Stimulated activated naive CD8-positive, alpha-beta T cell treated with anti-CD3 and anti-CD28 coated beads, Interleukin-15, Interleukin-2, amounts not matched to agents 100 ng/mL and 50 ng/mL, for 24 hours (primary cell): ENCODE measurements at regions not wholly inside any gene's neighbourhood (a gene's known extent, or its start where the extent isn't known, plus 50 kb on each side); places are given as distances from the start of the nearest gene placed in this dataset.
"Not testable (repeated sequence)": the region's sequence is repeated elsewhere in the genome, so short reads cannot be mapped to it uniquely, and the experiment has no call there.

Experiments used
- H3K27ac Mint-ChIP-seq: one replicate; pipeline ENCODE4 v1.8.0; 2021; ENCODE audit warnings: mild to moderate bottlenecking, mixed read lengths
- H3K27me3 Mint-ChIP-seq: one replicate; pipeline ENCODE4 v1.8.0; 2021; ENCODE audit warnings: mixed read lengths
- H3K36me3 Mint-ChIP-seq: one replicate; pipeline ENCODE4 v1.8.0; 2021; ENCODE audit warnings: low read depth, mixed read lengths
- H3K4me1 Mint-ChIP-seq: one replicate; pipeline ENCODE4 v1.8.0; 2021; ENCODE audit warnings: low read depth, mixed read lengths
- H3K4me3 Mint-ChIP-seq: one replicate; pipeline ENCODE4 v1.8.0; 2021; ENCODE audit warnings: mild to moderate bottlenecking, mixed read lengths
- H3K9me3 Mint-ChIP-seq: one replicate; pipeline ENCODE4 v1.8.0; 2021; ENCODE audit warnings: mixed read lengths

DNA sequence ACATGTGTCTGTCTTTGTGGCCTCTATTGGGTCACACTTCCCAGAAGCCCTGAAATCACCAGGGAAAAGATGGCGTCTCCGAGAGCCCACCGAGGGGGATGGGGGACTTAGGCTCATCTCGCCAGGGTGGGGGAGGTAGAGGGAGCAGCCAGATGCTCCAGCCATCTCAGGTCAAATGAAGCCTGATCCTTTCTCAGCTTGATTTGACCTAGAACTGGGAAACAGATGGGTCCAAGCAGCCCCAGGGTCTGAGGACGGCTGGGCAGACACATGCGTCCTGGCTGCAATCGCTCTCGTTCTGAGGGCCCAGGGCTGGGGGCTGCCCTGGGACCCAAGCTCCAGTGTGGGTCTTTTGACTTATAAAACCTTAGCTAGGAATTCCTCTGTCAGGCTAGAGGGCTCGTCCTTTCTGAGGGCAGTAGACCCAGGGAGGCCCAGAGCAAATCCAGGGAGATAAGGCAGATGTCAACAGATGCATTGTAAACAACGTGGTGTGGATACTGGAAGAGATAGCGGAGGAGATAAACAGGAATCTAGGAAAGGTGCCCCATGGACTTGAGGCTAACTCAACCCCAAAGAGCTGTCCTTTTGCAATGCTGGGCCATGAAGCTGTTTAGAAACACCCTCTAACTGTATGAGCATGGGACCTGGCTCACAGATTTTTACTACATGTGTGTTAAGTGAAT, 127.7 kb downstream of the MYCN start:
- H3K9me3 Mint-ChIP-seq, result peaks cover 11% of the 10 kb centered on the region
- H3K4me3 Mint-ChIP-seq, result no peak overlapping the region
- H3K36me3 Mint-ChIP-seq, result no peaks in the 10 kb centered on the region
- H3K27ac Mint-ChIP-seq, result no peak overlapping the region
- no peaks in the 10 kb centered on the region for H3K4me1 Mint-ChIP-seq
- H3K27me3 Mint-ChIP-seq, result no peaks in the 10 kb centered on the region

DNA sequence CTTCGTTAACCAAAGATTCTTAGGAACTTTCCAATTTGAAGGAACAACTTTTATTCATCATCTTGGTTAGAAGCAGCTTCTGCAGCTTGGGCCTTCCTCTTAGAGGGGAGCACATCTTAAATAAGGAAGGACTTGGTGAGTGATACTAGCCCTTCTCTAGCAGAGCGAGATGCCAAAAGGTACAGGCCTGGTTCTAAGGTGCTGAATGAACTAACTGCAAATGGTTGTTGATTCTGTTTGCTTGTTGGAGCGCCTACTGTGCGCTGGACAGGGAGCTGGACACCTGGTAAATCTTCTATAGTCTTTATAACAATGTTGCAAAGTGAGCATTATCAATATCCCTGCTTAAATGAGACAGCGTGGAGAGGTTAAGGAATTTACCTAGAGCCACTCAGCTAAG, 127.1 kb downstream of the MYCN start:
- H3K4me1 Mint-ChIP-seq, result no peaks in the 10 kb centered on the region

DNA sequence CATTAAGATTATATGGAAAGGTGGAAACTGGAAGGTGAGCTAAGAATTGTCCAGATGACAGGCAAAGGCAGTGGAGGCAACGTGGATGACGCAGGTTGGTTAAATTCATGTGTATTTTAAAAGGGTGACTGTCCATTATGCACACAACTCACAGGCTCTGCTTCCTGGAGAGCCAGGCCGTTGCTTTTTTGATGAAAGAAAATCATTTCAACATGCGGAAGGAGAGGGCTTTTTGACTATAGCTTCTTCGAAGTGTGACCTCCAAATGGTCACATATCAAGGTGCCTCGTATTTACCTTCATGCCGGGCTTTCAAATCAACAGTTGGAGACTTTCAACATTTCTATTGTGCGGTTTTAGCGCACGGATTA, 126.7 kb downstream of the MYCN start:
- H3K27ac Mint-ChIP-seq, result no peak overlapping the region
- H3K27me3 Mint-ChIP-seq, result no peaks in the 10 kb centered on the region
- H3K9me3 Mint-ChIP-seq, result peaks cover 20% of the 10 kb centered on the region

More for the DNA sequence above, 127.1 kb downstream of the MYCN start:
- peaks cover 15% of the 10 kb centered on the region for H3K9me3 Mint-ChIP-seq
- no peak overlapping the region for H3K4me3 Mint-ChIP-seq
- H3K36me3 Mint-ChIP-seq, result no peaks in the 10 kb centered on the region
- H3K27me3 Mint-ChIP-seq, result no peaks in the 10 kb centered on the region
- no peak overlapping the region for H3K27ac Mint-ChIP-seq

DNA sequence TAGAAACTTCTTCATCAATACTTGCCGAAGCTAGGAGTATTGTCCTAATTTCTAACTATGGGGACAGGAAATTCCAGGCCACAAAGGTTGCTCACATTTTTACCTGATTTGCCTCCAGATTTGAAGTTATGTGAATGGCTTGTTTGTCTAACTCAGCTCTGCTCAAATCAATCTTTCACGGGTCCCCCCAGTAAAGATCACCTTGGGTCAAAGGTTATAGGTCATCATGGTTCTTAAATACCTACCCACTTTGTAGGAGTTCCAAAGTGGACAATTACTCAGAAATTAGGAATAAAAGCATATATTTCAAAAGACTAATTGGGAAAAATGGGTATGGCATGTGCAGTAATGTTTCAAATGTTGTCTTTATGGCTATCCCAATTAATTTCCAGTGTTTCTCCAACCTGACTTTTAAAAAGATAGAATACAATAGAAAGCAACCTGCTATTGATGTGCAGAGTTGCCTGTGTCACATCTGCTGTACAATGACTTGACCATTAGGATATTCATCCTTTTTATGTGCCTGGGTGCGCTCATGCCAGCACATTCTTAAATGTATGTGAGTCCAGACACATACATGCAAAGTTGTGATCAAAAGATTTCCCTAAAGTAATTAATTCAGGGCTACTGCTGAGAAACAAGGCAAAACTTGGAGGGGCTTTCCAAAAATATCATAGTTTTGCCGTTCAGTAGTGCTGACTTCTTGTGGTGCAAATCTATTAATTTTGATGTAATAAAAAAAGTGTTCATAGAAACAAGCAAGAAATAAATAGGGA, 126.1 kb downstream of the MYCN start:
- Mint-ChIP-seq H3K27me3 (no peaks in the 10 kb centered on the region), H3K4me3 (no peak overlapping the region), H3K36me3 (no peaks in the 10 kb centered on the region), H3K4me1 (no peaks in the 10 kb centered on the region), H3K9me3 (peaks cover 22% of the 10 kb centered on the region), H3K27ac (no peak overlapping the region)

More for the DNA sequence above, 126.7 kb downstream of the MYCN start:
- Mint-ChIP-seq H3K36me3 (no peaks in the 10 kb centered on the region), H3K4me1 (no peaks in the 10 kb centered on the region), H3K4me3 (no peak overlapping the region)

DNA sequence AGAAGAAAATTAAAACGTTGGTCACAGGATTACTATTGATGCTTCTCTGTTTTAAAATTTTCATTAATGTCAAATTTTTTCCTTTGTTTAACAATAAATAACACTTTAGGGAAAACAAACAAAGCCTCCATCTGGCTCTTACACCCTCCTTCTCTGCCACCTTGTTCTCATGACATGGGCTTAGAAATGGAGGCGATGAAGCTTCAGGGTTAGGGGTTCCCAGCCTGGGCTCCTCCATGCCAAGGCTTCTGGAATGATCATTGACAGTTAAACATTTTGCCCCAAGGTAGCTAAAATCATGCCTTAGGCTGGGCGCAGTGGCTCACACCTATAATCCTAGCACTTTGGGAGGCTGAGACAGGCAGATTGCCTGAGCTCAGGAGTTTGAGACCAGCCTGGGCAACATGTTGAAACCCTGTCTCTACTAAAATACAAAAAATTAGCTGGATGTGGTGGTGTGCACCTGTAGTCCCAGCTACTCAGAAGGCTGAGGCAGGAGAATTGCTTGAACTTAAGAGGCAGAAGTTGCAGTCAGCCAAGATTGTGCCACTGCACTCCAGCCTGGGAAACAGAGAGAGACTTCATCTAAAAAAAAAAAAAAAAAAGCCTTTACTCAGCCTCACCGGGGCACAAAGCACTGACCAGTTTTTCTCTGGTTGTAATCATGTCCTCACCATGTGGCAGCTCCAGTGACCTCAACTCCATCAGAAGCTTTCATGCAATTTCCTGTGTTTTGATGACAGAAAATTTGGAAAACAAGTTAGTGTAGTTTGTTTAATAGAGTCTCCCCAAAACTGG, 125.1 kb downstream of the MYCN start:
- not testable (repeated sequence) for H3K36me3 Mint-ChIP-seq, H3K4me3 Mint-ChIP-seq, H3K27me3 Mint-ChIP-seq, H3K4me1 Mint-ChIP-seq, H3K27ac Mint-ChIP-seq
- H3K9me3 Mint-ChIP-seq, result peaks cover 25% of the 10 kb centered on the region

DNA sequence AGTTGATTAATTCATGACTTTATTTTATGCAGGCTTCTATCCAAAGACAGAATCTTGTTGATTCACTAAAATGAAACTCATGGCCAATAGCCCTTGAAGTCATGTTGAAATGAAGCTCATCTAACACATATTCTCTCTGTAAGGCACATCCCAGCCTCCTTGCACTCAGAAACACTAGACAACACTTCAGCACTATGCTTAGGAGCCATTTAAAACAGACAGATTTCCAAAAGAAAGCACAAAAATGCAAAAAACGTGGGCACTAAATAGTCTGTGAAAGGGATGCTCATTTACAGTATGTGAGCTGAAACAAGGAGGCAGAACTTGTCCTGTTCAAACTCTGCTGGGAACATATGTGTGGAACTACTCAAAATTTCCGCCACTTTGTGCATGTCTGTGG, 124.4 kb downstream of the MYCN start:
- H3K4me1 Mint-ChIP-seq, result no peaks in the 10 kb centered on the region
- H3K36me3 Mint-ChIP-seq, result no peaks in the 10 kb centered on the region
- no peak overlapping the region for H3K27ac Mint-ChIP-seq
- peaks cover 25% of the 10 kb centered on the region for H3K9me3 Mint-ChIP-seq
- no peak overlapping the region for H3K4me3 Mint-ChIP-seq
- no peaks in the 10 kb centered on the region for H3K27me3 Mint-ChIP-seq

DNA sequence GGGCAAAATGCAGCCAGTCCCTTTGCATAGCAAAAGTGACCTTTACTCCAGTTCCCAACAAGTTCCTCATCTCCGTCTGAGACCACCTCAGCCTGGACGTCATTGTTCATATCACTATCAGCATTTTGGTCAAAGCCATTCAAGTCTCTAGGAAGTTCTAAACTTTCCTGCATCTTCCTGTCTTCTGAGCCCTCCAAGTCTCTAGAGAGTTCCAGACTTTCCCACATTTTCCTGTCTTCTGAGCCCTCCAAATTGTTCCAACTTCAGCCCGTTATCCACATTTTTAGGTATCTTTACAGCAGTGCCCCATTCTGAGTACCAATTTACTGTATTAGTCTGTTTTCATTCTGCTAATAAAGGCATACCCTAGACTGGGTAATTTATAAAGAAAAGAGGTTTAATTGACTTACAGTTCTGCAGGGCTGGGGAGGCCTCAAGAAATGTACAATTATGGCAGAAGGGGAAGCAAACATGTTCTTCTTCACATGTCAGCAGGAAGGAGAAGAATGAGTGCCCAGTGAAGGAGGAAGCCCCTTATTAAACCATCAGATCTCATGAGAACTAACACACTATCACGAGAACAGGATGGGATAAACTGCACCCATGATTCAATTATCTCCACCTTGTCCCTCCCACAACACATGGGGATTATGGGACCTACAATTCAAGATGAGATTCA, 123.7 kb downstream of the MYCN start:
- no peak overlapping the region for H3K4me3 Mint-ChIP-seq
- H3K36me3 Mint-ChIP-seq, result no peaks in the 10 kb centered on the region
- H3K27ac Mint-ChIP-seq, result no peak overlapping the region
- no peaks in the 10 kb centered on the region for H3K27me3 Mint-ChIP-seq
- H3K4me1 Mint-ChIP-seq, result no peaks in the 10 kb centered on the region
- peaks cover 25% of the 10 kb centered on the region for H3K9me3 Mint-ChIP-seq

DNA sequence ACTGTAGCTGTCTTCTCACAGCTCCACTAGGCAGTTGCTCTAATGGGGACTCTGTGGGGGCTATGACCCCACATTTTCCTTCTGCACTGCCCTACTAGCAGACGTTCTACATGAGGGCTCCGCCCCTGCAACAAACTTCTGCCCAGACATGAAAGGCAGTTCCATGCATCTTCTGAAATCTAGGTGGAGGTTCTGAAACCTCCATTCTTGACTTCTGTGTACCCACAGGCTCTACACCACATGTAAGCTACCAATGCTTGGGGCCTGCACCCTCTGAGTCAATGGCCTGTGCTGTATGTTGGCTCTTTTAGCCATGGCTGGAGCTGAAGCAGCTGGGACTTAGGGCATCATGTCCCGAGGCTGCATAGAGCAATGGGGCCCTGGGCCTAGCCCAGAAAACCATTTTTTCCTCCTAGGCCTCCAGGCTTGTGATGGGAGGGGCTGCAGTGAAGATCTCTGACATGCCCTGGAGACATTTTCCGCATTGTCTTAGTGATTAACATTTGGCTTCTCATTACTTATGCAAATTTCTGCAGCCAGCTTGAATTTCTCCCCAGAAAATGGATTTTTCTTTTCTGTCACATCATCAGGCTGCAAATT, 123.0 kb downstream of the MYCN start:
- no peak overlapping the region for H3K4me3 Mint-ChIP-seq

DNA sequence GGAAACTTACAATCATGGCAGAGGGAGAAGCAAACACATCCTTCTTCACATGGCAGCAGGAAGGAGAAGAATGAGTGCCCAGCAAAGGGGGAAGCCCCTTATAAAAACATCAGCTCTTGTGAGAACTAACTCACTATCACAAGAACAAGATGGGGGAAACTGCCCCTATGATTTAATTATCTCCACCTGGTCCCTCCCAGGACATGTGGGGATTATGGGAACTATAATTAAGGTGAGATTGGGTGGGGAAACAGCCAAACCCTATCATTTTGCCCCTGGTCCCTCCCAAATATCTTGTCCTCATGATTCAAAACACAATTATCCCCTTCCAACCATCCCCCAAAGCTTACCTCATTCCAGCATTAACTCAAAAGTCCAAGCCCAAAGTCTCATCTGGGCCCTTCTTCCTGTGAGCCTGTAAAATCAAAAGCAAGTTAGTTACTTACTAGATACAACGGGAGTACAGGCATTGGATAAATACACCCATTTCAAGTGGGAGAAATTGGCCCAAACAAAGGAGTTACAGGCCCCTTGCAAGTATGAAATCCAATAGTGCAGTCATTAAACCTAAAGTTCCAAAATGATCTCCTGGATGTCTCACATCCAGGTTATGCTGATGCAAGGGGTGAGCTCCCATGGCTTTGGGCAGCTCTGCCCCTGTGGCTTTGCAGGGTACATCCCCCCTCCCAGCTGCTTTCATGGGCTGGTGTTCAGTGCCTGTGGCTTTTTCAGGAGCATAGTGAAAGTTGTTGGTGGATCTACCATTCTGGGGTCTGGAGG, 122.3 kb downstream of the MYCN start:
- H3K27me3 Mint-ChIP-seq, result no peaks in the 10 kb centered on the region
- no peaks in the 10 kb centered on the region for H3K4me1 Mint-ChIP-seq
- peaks cover 25% of the 10 kb centered on the region for H3K9me3 Mint-ChIP-seq
- H3K4me3 Mint-ChIP-seq, result no peak overlapping the region
- no peak overlapping the region for H3K27ac Mint-ChIP-seq
- no peaks in the 10 kb centered on the region for H3K36me3 Mint-ChIP-seq

More for the DNA sequence above, 123.0 kb downstream of the MYCN start:
- H3K4me1 Mint-ChIP-seq, result no peaks in the 10 kb centered on the region
- peaks cover 25% of the 10 kb centered on the region for H3K9me3 Mint-ChIP-seq
- no peaks in the 10 kb centered on the region for H3K27me3 Mint-ChIP-seq
- H3K27ac Mint-ChIP-seq, result no peak overlapping the region
- no peaks in the 10 kb centered on the region for H3K36me3 Mint-ChIP-seq

DNA sequence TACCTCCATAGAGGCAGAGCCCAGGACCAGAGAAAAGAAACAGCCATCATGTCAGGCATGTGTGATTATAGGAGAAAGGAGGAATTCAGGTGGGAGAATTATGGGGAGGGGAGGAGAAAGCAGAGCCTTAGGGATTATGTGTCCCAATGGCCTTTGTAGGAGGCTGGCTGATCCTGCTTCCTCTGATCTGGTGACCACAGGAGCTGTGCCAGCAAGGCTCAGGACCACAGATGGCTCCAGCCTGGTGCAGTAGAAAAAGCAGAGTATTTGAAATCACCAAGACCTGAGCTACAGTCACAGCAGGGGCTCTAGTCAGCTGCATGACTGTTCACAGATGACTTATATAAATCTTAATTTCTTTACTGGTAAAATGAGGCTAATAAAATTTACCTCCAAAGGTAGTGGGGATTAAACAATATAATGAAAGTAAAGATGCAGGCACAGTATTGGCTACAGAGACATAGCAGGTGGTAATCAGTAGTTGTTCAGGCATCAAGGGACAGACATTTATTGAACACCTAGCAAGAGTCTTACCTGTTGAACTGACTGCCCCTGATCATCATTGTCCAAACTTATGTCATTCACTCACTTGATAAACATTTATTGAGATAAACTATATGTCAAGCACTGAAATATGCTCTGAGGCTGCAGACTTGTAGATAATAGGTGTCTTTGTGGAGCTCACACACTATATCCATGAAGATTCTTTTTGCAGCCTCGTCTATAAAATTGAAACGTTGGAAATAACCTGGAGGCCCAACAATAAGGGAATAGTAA, 121.3 kb downstream of the MYCN start:
- H3K4me3 Mint-ChIP-seq, result no peak overlapping the region
- no peak overlapping the region for H3K27ac Mint-ChIP-seq
- H3K9me3 Mint-ChIP-seq, result peaks cover 25% of the 10 kb centered on the region
- H3K4me1 Mint-ChIP-seq, result no peaks in the 10 kb centered on the region
- no peaks in the 10 kb centered on the region for H3K27me3 Mint-ChIP-seq
- no peaks in the 10 kb centered on the region for H3K36me3 Mint-ChIP-seq

DNA sequence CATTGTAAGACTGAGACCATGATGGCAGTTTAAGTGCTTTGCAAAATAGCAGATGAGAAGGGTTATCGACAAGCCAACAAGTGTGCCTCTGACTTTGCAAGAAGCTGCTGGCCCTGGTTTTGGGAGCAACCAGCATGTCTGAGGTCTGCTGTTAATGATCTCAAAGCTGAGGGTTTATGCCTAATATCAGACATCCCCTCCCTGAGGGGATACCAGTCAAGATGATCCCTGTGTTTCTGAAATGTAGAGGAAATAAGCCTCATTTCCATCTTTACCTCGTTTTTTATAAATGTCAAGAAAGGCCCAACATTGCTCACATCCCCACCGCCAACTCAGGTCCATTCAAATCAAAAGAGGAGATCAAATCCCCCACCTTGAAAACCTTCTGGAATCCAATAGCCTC, 120.6 kb downstream of the MYCN start:
- H3K9me3 Mint-ChIP-seq, result peaks cover 25% of the 10 kb centered on the region
- no peak overlapping the region for H3K27ac Mint-ChIP-seq
- no peak overlapping the region for H3K4me3 Mint-ChIP-seq
- H3K36me3 Mint-ChIP-seq, result no peaks in the 10 kb centered on the region
- H3K27me3 Mint-ChIP-seq, result no peaks in the 10 kb centered on the region
- no peaks in the 10 kb centered on the region for H3K4me1 Mint-ChIP-seq

DNA sequence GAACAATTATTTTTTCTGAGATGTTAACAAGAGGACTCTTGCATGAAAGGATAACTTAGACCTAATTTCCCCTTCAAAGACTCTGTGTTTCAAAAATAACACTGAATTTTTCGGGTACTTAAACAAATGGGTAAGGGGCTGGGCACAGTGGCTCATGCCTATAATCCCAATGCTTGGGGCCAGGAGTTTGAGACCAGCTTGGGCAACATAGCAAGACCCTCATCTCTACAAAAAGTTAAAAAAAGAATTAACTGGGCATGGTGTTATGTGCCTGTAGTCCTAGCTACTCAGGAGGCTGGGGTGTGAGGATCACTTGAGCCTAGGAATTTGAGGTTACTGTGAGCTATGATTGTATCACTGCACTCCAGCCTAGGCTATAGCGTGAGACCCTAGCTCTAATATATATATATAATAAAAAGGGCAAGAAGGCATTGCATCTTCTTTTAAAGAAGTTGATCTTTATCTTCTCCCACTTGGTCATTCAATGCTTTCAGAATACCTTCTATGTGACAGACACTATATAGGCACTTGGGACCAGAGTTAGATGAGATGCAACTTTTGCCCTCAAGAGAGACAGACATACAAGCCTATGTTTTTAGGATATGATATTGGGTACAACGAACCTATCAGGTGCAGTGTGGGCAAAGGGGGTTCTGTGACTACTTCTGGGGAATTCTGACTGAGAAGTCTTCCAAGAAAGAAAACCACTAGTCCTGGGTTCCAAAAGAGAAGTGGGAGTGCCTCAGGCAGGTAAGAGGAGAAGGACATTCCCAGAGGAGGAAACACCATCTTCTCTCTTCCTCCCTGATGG, 120.0 kb downstream of the MYCN start:
- Mint-ChIP-seq H3K9me3 (peaks cover 25% of the 10 kb centered on the region), H3K4me1 (no peaks in the 10 kb centered on the region), H3K4me3 (no peak overlapping the region), H3K27ac (no peak overlapping the region), H3K27me3 (no peaks in the 10 kb centered on the region), H3K36me3 (no peaks in the 10 kb centered on the region)
